ENCODE measurements at regions not wholly inside any gene's neighbourhood (a gene's known extent, or its start where the extent isn't known, plus 50 kb on each side); places are given as distances from the start of the nearest gene placed in this dataset.
"Not testable (repeated sequence)": the region's sequence is repeated elsewhere in the genome, so short reads cannot be mapped to it uniquely, and the experiment has no call there.

DNA sequence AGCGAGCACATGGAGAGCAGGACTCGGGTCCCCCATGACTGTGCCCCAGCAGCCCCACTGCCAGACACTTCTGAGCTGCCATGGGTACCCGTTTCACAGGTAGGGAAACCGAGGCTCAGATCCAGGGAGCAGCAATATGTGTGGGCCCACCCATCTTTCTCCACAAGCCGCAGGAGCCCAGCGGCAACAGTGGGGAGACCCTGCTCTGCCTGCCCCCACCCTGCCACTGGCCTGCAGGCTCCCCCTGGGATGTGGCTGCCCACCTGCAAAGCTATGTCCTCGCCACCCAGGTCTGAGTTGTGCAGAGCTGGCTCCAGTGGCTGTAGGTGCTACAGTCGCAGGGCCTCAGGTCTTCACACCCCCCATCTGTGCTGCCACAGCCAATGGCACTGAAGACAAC, 50.6 kb upstream of the C1QTNF9B start:
- DNase-seq = no peak

- DNase-seq = no peak
Measured at GRCh38 chr13:23949200-23949599, 51.9 kb upstream of the C1QTNF9B start.

DNA sequence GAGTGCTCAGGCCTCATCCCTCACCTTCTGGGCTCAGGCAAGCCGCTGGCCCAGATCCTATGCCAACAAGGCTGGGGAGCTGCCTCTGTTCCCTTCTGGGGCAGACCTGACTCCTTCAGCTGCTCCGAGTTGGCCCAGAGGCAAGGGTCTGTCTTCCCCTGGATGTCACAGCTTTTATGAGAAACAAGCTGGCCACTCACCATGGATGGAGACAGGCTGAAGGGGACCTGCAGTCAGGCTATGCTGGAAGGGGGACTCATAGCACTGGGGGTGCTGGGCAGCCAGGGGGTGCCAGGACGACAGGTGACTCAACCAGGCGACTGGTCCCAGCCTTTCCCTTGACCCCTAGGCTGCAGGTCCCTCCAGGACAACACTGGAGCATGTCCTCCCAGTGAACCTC, 52.4 kb upstream of the C1QTNF9B start:
- no peak for DNase-seq

- no peak for DNase-seq
Measured at GRCh38 chr13:23950736-23951510, 53.6 kb upstream of the C1QTNF9B start.

GRCh38 chr13:23952796-23953195, 55.5 kb upstream of the C1QTNF9B start:
- DNase-seq = no peak

DNA sequence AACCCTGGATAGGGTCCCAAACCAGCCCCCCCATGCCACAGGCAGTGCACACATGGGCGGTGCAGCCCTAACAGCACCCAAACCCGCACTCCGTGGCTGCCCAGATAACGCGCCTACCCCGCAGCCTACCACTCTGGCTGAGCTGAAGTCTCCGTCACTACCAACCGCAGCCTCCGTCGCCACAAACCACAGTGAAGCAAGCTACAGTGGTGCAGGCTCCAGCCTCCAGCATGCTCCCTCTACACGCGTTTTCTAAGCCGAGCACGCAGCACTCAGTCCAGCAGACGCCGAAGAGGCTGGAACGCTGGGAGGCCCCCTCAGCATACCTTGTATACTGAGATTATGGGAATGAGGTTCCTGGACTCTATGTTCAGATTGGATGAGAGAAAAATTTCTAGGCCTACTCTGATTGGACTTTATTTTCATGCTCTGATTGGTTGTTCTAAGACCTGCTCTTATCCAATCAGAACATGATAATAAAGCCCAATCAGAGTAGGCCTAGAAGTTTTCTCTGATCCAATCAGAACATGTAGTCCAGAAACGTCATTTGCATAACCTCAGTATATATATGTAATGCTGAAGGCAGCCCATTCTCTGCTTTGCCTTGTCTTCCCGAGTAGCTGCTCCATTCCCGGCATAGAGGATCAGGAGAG, 56.7 kb upstream of the C1QTNF9B start:
- no peak for DNase-seq

DNA sequence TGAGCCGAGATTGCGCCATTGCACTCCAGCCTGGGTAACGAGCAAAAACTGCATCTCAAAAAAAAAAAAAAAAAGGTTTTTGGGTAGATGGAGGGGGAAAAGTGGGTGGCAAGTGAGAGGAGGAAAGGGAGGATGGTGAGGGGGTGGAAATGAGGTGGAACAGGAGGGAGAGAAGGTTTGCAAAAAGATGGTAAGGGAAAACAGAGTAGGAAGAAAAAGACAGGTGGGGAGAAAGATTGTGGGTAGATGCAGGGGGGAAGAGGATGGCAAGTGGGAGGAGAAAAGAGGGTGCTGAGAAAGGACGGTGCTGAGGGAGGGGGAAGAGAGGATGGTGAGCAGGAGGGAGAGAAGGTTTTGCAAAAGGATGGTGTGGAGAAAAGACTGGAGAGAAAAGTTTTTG, 57.8 kb upstream of the C1QTNF9B start:
- no peak for DNase-seq

- no peak for DNase-seq
Measured at GRCh38 chr13:23956106-23956505, 58.8 kb upstream of the C1QTNF9B start.

DNA sequence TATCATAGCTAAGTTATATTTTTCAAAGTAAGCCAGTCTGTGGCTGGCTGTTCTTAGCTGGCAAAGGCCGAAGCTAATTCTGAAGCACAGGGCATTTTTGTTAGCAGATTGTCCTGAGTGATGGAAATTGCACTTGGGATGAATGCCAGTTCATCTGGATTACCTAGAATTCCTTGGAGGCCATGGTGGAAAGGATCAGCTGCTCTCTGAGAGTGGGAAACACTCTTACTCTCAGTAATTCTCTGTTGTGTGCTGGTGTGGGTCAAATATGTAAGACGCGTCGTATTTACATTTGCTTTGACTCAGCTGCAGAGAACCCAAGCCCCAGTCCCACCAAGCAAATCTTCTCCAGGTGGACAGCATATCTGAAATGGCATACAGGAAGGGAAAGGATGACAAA, 60.7 kb upstream of the C1QTNF9B start:
- DNase-seq = no peak

DNA sequence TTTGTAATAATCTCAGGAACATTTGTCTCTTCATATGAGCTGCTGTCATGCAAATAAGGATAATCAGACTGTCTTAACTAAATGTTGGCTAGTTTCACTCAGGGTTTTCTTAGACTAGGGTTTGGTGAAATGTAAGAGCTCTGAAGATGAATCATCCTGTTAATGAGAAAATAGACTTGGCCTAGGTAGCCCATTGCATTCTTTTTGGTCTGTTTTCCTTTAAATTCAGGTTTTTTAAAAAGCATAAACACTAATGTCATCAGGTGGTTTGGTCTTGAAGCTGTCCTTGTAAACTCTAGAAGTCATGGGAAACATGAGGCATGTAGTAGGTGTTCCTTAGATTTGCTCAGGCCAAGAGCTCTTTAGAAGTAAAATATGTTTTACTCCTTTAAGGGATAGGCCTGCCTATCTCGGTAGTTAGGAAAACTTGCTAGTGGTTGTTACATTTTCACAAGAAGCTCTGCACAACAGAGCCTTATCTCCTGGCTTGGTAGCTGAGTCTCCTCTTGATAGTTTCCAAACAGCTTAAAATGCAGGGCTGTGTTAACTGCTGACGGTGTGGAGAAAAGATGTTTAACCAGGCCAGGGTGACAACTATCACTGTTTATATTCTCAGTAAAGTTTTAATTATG, 62.0 kb upstream of the C1QTNF9B start:
- no peak for DNase-seq

GRCh38 chr13:23960566-23961156, 63.4 kb upstream of the C1QTNF9B start:
- no peak for DNase-seq

- DNase-seq = no peak
Measured at GRCh38 chr13:23963184-23963931, 66.1 kb upstream of the C1QTNF9B start.

GRCh38 chr13:23963947-23964346, 66.6 kb upstream of the C1QTNF9B start:
- DNase-seq = no peak

DNA sequence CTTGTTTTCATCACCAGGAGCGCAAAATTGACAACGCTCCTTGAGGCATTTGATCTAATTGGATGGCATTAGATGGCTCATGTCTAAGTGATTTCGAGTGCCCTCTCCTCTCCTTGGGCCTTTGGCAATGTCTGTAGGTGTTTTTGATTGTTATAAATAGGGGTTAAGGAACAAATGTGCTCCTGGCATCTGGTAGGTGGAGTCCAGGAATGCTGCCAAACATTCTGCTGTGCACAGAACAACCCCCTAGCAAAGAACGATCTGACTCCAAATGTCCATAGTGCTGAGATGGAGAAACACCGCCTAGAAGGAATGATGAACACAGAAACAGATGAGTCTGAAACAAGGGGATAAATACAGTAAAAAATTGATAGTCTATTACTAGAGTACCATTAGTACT, 68.0 kb upstream of the C1QTNF9B start:
- no peak for DNase-seq

- DNase-seq = no peak
Measured at GRCh38 chr13:23966221-23966690, 69.0 kb upstream of the C1QTNF9B start.

DNA sequence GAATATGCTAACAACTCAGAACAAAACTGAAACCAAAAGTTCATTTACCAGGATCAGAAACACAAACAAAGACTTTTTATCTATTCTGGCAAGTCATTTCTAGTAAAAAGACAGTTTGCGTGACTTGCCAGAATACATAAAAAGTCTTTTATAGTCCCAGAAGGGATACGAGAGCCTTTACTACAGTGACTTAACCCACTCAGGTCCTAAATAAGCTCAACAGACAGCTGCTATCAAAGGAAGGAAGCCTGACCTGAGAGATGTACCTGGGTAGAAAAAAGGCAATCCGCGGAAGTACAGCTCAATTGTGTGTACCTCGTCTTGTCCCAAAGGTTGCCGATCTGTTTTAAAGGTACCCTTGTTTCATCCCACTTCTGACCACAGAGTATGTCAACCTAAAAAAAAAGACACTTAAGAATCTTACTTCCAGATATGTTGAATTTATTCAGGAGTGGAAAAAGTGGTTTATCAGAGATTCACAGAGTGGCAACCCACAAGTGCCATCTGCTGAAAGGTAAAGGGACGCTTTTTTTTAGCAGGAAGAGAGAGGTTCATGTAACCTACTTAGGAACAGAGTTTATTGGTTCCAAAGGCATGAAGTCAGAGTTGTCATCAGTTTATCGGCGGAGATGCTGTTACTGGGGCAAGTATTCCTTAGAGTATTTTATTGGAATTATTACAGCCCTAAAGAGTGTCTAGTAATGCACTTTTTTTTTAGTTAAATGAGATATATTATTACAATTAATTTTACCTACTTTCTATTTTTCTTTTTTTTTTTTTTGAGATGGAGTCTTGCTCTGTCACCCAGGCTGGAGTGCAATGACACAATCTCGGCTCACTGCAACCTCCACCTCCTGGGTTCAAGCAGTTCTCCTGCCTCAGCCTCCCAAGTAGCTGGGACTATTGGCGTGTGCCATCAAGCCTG, 69.7 kb upstream of the C1QTNF9B start:
- no peak for DNase-seq

GRCh38 chr13:23967792-23968191, 70.5 kb upstream of the C1QTNF9B start:
- DNase-seq = not testable (repeated sequence)

DNA sequence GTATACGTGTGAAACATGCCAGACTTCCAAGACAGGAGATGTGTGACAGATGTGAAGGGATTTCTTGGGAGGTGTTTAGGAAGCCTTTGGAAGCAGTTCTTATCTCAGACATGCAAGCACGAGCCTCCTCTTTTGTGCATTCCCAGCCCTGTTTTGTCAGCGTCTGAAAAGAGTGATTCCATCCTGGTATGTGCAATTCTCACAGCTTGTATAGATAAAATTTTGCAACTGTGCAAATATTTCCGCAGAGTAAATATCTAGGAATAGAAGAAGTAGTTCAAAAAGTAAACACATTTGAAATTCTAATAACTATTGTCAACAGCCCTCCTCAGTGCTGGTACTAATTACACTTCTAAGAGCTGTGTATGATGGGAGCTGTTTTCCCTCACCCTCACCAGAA, 72.3 kb upstream of the C1QTNF9B start:
- no peak for DNase-seq

- DNase-seq = peak; percentile 20
Measured at GRCh38 chr13:23979361-23980159, 82.3 kb upstream of the C1QTNF9B start.

GRCh38 chr13:23980160-23980551, 82.9 kb upstream of the C1QTNF9B start:
- DNase-seq = peak; percentile 90

DNA sequence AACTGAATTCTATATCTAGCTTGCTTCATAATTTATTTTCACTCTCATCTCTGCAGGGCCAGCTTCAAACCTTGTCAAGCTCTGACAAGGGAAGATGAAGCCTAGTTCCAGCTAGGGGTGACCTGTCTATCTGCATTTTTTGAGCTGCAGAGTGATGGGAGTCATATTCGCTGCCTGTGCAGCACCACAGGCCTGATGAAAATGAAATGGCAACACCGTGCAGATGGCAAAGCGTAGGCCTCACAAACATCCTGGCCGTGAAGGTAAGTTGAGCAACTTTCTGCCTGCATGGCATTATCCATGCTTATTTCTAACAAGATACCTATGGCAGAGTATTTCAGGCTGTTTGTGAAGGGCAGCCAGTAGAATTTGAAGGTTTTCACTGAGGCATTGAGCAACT, 86.4 kb upstream of the C1QTNF9B start:
- DNase-seq = no peak
